ENCODE measurements at regions not wholly inside any gene's neighbourhood (a gene's known extent, or its start where the extent isn't known, plus 50 kb on each side); places are given as distances from the start of the nearest gene placed in this dataset.

- TF ChIP-seq, protein P1, sequence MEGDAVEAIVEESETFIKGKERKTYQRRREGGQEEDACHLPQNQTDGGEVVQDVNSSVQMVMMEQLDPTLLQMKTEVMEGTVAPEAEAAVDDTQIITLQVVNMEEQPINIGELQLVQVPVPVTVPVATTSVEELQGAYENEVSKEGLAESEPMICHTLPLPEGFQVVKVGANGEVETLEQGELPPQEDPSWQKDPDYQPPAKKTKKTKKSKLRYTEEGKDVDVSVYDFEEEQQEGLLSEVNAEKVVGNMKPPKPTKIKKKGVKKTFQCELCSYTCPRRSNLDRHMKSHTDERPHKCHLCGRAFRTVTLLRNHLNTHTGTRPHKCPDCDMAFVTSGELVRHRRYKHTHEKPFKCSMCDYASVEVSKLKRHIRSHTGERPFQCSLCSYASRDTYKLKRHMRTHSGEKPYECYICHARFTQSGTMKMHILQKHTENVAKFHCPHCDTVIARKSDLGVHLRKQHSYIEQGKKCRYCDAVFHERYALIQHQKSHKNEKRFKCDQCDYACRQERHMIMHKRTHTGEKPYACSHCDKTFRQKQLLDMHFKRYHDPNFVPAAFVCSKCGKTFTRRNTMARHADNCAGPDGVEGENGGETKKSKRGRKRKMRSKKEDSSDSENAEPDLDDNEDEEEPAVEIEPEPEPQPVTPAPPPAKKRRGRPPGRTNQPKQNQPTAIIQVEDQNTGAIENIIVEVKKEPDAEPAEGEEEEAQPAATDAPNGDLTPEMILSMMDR (IDR thresholded peaks at IDR 0.05; ENCODE audit: insufficient read depth, low read length), result no peak
- DNase-seq (ENCODE audit: low read depth), result no peak
- H3K4me3 ChIP-seq (ENCODE audit: low read depth, low read length), result no peak overlapping the region
Measured at GRCh38 chr9:79237861-79238260, 333.9 kb upstream of the TLE4 start.

DNA sequence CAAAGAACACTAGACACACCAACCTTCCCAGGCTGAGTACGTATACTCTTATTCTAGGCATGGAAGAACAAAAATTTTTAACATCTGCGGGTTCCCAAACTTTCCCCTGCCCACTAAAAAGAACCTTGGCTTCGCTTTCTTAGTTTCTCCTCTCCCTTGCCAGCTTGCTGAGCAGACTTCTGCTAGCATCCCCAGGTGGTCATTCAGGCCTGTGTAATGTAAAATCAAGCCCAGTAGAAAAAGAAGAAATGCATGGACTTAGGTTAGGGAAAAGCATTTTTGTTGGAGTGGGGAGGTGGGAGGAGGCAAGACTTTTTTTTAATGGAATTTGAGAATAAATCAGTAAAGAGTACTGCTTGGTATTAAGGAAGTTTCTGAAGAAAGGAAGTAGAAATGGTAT is 331.0 kb upstream of the TLE4 start:
- DNase-seq (ENCODE audit: low read depth), result no peak
- TF ChIP-seq, protein P1 (IDR thresholded peaks at IDR 0.05; ENCODE audit: insufficient read depth, low read length), result no peak
- no peak overlapping the region for H3K4me3 ChIP-seq (ENCODE audit: low read depth, low read length)

- H3K4me3 ChIP-seq (ENCODE audit: low read depth, low read length), result no peak overlapping the region
- TF ChIP-seq, protein P1 (IDR thresholded peaks at IDR 0.05; ENCODE audit: insufficient read depth, low read length), result no peak
- peak; percentile 13 for DNase-seq (ENCODE audit: low read depth)
Measured at GRCh38 chr9:79242489-79242888, 329.3 kb upstream of the TLE4 start.

DNA sequence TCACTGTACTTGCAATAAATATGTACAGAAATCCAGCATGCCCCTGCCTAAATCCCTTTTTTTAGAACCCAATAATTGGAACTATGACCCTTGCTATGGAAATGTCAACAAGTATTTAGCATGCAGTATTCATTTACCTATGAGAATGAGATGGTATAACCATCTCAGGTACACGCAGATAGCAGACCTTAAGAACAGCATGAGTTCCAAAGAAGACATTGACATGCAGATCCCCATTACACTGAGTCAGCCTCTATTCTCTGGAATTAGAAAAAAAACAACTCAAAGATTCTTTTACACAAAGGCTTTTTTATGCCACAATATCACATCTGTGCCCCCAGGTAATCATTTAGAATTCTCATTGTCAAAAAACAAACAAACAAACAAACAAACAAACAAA is 325.6 kb upstream of the TLE4 start:
- TF ChIP-seq, protein P1 (IDR thresholded peaks at IDR 0.05; ENCODE audit: insufficient read depth, low read length), result no peak
- no peak for DNase-seq (ENCODE audit: low read depth)
- H3K4me3 ChIP-seq (ENCODE audit: low read depth, low read length), result no peak overlapping the region

- no peak for DNase-seq (ENCODE audit: low read depth)
- TF ChIP-seq, protein P1 (IDR thresholded peaks at IDR 0.05; ENCODE audit: insufficient read depth, low read length), result no peak
- no peak overlapping the region for H3K4me3 ChIP-seq (ENCODE audit: low read depth, low read length)
Measured at GRCh38 chr9:79247021-79247420, 324.7 kb upstream of the TLE4 start.

DNA sequence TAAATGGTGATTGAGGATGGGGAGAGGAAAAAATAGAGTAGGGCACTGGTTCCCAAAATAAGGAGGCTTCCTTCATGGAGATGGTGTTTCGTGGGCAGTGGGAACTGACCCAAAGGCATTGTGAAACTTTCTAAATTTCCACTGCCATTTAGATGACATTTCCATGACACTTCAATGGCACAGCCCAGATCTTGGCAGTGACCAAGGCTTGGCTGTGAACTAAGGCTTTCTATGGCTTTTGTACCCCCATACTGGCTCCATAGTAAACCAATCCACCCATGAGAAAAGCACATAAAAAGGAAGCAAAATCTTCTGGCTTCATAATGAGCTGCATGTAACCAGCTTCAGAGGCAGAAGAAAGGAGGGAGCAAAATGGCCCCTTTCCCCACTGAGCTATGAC is 321.0 kb upstream of the TLE4 start:
- TF ChIP-seq, protein P1 (IDR thresholded peaks at IDR 0.05; ENCODE audit: insufficient read depth, low read length), result no peak
- no peak for DNase-seq (ENCODE audit: low read depth)
- H3K4me3 ChIP-seq (ENCODE audit: low read depth, low read length), result no peak overlapping the region

DNA sequence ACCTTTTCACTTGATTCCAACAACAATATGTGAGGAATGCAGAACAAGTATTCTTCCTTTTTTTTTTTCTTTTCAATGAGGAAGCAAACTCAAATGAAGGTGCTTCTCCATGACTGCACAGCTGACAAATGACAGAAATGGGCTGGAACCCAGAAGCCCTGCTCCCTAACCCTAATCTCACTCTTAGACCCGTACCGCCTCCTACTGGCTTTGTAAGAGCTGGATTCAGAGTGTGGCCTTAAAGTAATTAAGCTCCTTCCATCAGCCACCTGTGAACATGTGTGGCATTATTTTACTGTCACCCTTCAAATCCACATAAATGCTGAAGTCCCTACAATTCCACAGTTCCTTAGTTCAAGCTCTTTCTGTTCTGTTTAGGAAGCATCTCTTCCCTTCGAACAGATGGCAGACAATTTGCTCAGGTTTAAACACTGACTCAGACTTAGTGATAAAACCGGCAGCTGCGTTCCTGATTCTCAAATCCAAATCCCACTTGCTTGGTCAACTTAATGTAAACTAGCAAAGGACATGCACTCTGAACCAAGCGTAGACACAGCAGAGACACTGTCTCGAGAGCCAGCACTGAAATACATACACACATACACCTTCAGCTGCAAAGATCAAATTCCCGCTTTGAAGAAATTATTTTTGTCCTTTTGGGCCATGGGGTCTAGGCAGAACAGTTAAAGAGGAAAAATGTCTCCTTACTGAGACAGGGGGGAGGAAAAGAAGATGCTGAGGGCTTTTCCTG is 316.7 kb upstream of the TLE4 start:
- TF ChIP-seq, protein P1 (IDR thresholded peaks at IDR 0.05; ENCODE audit: insufficient read depth, low read length), result peak; percentile 8
- DNase-seq (ENCODE audit: low read depth), result peak; percentile 2
- H3K4me3 ChIP-seq (ENCODE audit: low read depth, low read length), result no peak overlapping the region

All from fibroblast of the aortic adventitia (primary cell).